BJ (cell line): ENCODE measurements at regions not wholly inside any gene's neighbourhood (a gene's known extent, or its start where the extent isn't known, plus 50 kb on each side); places are given as distances from the start of the nearest gene placed in this dataset.
"Not testable (repeated sequence)": the region's sequence is repeated elsewhere in the genome, so short reads cannot be mapped to it uniquely, and the experiment has no call there.

Experiments
- CTCF ChIA-PET: fragments of 350-600 bp; formaldehyde crosslinking; extraction: SDS; loops from one replicate; lab custom pipeline; 2021; ENCODE audit warnings: antibody characterized with exemption, inconsistent platforms; lab: Yijun Ruan, JAX
- POLR2A ChIA-PET: fragments of 300-600 bp; sonication (Branson Sonifier 250); formaldehyde crosslinking; extraction: SDS; loops from one replicate; lab custom pipeline; 2021; ENCODE audit warnings: antibody characterized with exemption; lab: Charles Lee
- DNase-seq: peaks from one replicate; pipeline ENCODE4 v3.0.0-alpha.2; 2011; ENCODE audit warnings: low read depth
- H3K27me3 ChIP-seq: 2 replicates; pipeline ENCODE4 v1.6.0; 2011; ENCODE audit warnings: low read length; ENCODE audit not compliant: control insufficient read depth, insufficient read depth
- H3K36me3 ChIP-seq: 2 replicates; pipeline ENCODE4 v1.5.1; 2011; ENCODE audit warnings: low read length; ENCODE audit not compliant: control insufficient read depth, insufficient read depth
- H3K4me3 ChIP-seq: 2 replicates; pipeline ENCODE4 v1.5.1; 2011; ENCODE audit warnings: low read depth, mild to moderate bottlenecking, control low read depth, low read length
- TF ChIP-seq, protein P1 (sequence below): IDR thresholded peaks from 2 replicates; pipeline ENCODE4 v1.5.1; 2011; ENCODE audit warnings: low read depth, mild to moderate bottlenecking, control low read depth, inconsistent platforms, low read length, moderate library complexity; ENCODE audit not compliant: insufficient read depth

DNA sequence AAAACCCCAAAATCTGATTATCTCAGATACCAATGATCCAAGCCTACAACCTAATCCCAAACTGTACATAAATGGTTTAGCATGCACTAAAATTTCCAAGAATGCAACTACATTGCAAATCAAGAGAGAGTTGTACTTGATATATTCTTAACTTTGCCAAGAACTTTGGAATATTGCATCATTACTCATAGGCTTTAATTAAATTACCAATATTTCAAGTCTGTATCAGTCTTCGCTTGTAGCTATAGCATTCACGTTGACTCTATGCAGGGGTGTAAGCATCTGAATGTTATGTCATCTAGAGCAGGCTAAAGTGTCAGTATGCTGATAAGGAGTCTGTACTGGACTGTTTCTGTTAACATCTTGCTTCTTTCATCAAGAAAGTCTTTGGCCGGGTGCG is 56.3 kb downstream of the FOXI3 start:
- ChIA-PET CTCF (no interaction called here), POLR2A (no interaction called here)
- no peak for DNase-seq
- H3K27me3 ChIP-seq = no peaks in the 10 kb centered on the region
- H3K36me3 ChIP-seq = no peaks in the 10 kb centered on the region
- H3K4me3 ChIP-seq = no peak overlapping the region
- TF ChIP-seq, protein P1, sequence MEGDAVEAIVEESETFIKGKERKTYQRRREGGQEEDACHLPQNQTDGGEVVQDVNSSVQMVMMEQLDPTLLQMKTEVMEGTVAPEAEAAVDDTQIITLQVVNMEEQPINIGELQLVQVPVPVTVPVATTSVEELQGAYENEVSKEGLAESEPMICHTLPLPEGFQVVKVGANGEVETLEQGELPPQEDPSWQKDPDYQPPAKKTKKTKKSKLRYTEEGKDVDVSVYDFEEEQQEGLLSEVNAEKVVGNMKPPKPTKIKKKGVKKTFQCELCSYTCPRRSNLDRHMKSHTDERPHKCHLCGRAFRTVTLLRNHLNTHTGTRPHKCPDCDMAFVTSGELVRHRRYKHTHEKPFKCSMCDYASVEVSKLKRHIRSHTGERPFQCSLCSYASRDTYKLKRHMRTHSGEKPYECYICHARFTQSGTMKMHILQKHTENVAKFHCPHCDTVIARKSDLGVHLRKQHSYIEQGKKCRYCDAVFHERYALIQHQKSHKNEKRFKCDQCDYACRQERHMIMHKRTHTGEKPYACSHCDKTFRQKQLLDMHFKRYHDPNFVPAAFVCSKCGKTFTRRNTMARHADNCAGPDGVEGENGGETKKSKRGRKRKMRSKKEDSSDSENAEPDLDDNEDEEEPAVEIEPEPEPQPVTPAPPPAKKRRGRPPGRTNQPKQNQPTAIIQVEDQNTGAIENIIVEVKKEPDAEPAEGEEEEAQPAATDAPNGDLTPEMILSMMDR = no peak

DNA sequence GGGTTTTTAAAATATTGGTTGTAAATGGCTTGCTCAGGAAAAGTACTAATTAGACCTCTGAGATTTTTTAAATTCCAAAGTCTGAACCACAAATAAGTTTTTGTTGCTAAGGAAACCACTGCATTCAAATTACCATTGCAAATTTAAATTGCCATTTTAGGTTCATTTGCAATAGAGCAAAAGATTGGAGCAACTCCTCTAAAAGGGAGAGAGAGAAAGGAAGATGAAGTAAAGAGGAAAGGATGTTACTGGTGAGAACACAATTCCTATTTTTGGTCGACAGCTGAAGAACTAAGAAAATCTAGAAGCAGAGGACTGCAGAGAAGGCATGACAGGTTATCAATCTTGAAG is 74.9 kb downstream of the FOXI3 start:
- CTCF ChIA-PET = no interaction called here

DNA sequence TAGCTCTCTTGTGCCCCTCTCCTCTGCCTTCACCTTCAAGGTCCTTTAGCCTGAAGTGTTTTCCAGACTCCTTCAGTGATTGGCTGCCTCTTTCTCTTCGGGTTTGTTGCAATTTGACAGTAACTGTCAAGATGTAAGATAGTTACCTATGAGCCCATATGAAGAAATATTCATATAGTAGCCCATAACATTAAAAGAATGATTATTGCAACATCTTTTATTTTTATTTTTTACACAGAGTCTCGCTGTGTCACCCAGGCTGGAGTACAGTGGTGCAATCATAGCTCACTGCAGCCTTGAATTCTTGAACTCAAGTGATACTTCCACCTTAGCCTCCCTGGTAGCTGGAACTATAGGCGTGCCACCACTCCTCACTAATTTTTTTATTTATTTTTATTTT is 80.5 kb downstream of the FOXI3 start:
- H3K4me3 ChIP-seq = no peak overlapping the region
- no peaks in the 10 kb centered on the region for H3K36me3 ChIP-seq
- ChIA-PET CTCF (interaction anchor here (0.6 kb wide), 1 partner anchor 503 kb away, joined by 3 read pairs; no protein-coding TSS in a partner anchor), POLR2A (no interaction called here)
- H3K27me3 ChIP-seq = no peaks in the 10 kb centered on the region
- DNase-seq = no peak
- TF ChIP-seq, protein P1 = no peak

More for the DNA sequence above, 74.9 kb downstream of the FOXI3 start:
- TF ChIP-seq, protein P1 = no peak
- Histone ChIP-seq H3K36me3 (no peaks in the 10 kb centered on the region), H3K27me3 (no peaks in the 10 kb centered on the region), H3K4me3 (no peak overlapping the region)
- no peak for DNase-seq
- POLR2A ChIA-PET = no interaction called here

DNA sequence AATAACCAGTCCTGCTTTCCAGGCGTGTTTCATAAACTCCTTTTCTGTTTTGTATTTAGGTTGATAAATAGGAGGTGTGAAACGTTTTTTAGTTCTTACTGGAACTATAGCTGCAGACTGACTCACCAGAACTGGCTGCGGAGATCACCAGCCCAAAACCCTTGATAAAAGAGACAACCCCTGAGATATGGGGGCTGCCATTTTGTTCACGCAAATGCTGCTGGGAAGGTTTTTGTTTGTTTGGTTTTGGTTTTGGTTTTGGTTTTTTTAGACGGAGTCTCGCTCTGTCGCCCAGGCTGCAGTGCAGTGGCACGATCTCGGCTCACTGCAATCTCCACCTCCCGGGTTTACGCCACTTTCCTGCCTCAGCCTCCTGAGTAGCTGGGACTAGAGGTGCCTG is 87.1 kb downstream of the FOXI3 start:
- DNase-seq, H3K4me3 ChIP-seq, H3K27me3 ChIP-seq, H3K36me3 ChIP-seq, POLR2A ChIA-PET: not testable (repeated sequence)
- CTCF ChIA-PET = interaction anchor here (0.7 kb wide), 1 partner anchor 15 kb away, joined by 4 read pairs; no protein-coding TSS in a partner anchor

- CTCF ChIA-PET = no interaction called here
Observed at GRCh38 chr2:88355486-88355885, 97.0 kb downstream of the FOXI3 start.

DNA sequence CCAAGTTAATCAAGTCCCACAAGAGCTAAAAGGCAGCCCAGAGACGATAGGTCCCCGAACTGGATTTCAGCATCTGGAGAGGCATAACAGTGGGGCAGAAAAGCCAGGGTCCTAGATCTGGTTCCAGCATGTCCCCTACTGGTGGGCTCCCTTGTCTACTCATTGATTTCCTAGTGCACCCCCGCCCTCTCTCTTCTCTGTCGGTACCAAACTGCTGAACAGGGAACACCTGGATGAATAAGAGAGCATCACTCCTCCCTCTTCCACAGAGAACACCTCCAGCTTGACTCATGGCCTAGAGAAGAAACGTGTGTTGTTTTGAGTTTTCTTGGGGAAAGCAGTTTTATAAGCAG is 101.3 kb downstream of the FOXI3 start:
- ChIA-PET CTCF (interaction anchor here (0.7 to 0.9 kb wide), 3 partner anchors 13 to 252 kb away, joined by 3 to 4 read pairs (median 4); no protein-coding TSS in a partner anchor), POLR2A (no interaction called here)
- TF ChIP-seq, protein P1 = no peak
- no peak for DNase-seq
- H3K36me3 ChIP-seq = no peaks in the 10 kb centered on the region
- H3K27me3 ChIP-seq = peaks cover 8% of the 10 kb centered on the region
- H3K4me3 ChIP-seq = no peak overlapping the region

More at GRCh38 chr2:88355486-88355885, 97.0 kb downstream of the FOXI3 start:
- TF ChIP-seq, protein P1 = no peak
- Histone ChIP-seq H3K36me3 (no peaks in the 10 kb centered on the region), H3K27me3 (no peaks in the 10 kb centered on the region; the same call in 1 of the 2 replicates), H3K4me3 (no peak overlapping the region)
- POLR2A ChIA-PET = no interaction called here
- DNase-seq = no peak
